Adrenal gland (tissue), 5 donors: ENCODE measurements at regions not wholly inside any gene's neighbourhood (a gene's known extent, or its start where the extent isn't known, plus 50 kb on each side); places are given as distances from the start of the nearest gene placed in this dataset.

Experiments used
- POLR2A ChIP-seq, 2 donors: fragments of 450-650 bp; IDR thresholded peaks; one replicate each; pipeline ENCODE4 v1.6.1; 2017; ENCODE audit warnings: antibody characterized with exemption in 2 of 2, mild to moderate bottlenecking in 2 of 2, moderate library complexity in 1 of 2
- TF ChIP-seq, protein P1 (sequence below), 6 experiments: fragments of 450-650 bp in 4 of 6; fragments of 200-600 bp in 2 of 6; sonication (generic) in 1 of 6; IDR thresholded peaks; 1 replicate in 5 of 6; 2 replicates in 1 of 6; pipeline versions ENCODE4 v1.5.1 to v1.8.0; 2016 to 2021; ENCODE audit warnings: antibody characterized with exemption in 6 of 6, mild to moderate bottlenecking in 2 of 6, moderate library complexity in 1 of 6
- donor health status: DM: no; HTN: no; CAD: no.

GRCh38 chr1:224513787-224514209, 79.2 kb upstream of the WDR26 start:
- TF ChIP-seq, protein P1, sequence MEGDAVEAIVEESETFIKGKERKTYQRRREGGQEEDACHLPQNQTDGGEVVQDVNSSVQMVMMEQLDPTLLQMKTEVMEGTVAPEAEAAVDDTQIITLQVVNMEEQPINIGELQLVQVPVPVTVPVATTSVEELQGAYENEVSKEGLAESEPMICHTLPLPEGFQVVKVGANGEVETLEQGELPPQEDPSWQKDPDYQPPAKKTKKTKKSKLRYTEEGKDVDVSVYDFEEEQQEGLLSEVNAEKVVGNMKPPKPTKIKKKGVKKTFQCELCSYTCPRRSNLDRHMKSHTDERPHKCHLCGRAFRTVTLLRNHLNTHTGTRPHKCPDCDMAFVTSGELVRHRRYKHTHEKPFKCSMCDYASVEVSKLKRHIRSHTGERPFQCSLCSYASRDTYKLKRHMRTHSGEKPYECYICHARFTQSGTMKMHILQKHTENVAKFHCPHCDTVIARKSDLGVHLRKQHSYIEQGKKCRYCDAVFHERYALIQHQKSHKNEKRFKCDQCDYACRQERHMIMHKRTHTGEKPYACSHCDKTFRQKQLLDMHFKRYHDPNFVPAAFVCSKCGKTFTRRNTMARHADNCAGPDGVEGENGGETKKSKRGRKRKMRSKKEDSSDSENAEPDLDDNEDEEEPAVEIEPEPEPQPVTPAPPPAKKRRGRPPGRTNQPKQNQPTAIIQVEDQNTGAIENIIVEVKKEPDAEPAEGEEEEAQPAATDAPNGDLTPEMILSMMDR (IDR thresholded peaks at IDR 0.05) = peak; percentile 82 to 95 (median 88)
- TF ChIP-seq POLR2A (IDR thresholded peaks at IDR 0.05) = no peak
